ENCODE measurements at regions not wholly inside any gene's neighbourhood (a gene's known extent, or its start where the extent isn't known, plus 50 kb on each side); places are given as distances from the start of the nearest gene placed in this dataset.

DNA sequence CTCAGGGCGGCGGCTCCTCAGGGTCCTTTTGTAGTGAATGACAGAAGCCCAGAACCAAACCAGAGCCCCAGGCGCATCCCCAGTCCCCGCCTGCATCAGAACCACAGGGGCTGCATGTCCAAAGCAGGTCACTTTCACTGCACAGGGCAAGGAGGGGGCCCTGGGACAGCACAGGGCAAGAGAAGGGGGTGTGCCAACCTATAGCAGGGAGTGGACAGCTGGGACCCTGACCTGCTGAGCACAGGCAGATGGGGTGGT is 501.4 kb downstream of the PREX1 start:
- no peak overlapping the region for H3K4me3 Mint-ChIP-seq
- H3K36me3 Mint-ChIP-seq (ENCODE audit: low read depth): no peaks in the 10 kb centered on the region
- TF ChIP-seq CTCF (conservative IDR thresholded peaks at IDR 0.05): no peak
- H3K4me1 Mint-ChIP-seq: peaks cover 10% of the 10 kb centered on the region
- DNase-seq (ENCODE audit: low read depth, low spot score): no peak
- no peaks in the 10 kb centered on the region for H3K9me3 Mint-ChIP-seq
- H3K27ac Mint-ChIP-seq (ENCODE audit: unreplicated experiment): no peak overlapping the region
- H3K27me3 Mint-ChIP-seq (ENCODE audit: low read depth): no peaks in the 10 kb centered on the region

GRCh38 chr20:48325656-48326433 is 502.0 kb downstream of the PREX1 start:
- no peak overlapping the region for H3K27ac Mint-ChIP-seq (ENCODE audit: unreplicated experiment)
- no peaks in the 10 kb centered on the region for H3K27me3 Mint-ChIP-seq (ENCODE audit: low read depth)
- DNase-seq (ENCODE audit: low read depth, low spot score): no peak
- H3K4me3 Mint-ChIP-seq: no peak overlapping the region
- H3K9me3 Mint-ChIP-seq: no peaks in the 10 kb centered on the region
- peaks cover 10% of the 10 kb centered on the region for H3K4me1 Mint-ChIP-seq
- no peaks in the 10 kb centered on the region for H3K36me3 Mint-ChIP-seq (ENCODE audit: low read depth)
- no peak for TF ChIP-seq CTCF (conservative IDR thresholded peaks at IDR 0.05)

DNA sequence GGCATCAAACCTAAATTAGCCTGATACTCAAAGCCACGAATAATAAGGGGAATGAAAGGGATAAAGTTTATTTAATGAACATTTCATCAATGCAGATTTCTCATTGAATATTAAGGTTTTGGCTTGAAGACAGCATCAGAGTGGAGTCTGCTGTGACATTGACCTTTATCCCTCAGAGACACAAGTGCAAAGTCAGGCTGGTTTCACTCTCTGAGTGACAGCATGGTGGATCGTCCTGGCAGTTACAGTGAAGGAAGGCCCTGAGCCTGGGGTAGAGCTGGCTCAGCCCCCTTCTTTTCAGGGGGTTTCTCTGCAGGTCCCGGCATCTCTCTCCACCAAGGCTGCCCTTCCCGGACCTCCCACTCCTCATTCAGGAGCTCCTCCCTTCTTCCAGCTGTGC is 503.1 kb downstream of the PREX1 start:
- no peak for DNase-seq (ENCODE audit: low read depth, low spot score)
- H3K4me3 Mint-ChIP-seq: no peak overlapping the region
- TF ChIP-seq CTCF (conservative IDR thresholded peaks at IDR 0.05): no peak
- no peaks in the 10 kb centered on the region for H3K36me3 Mint-ChIP-seq (ENCODE audit: low read depth)
- no peaks in the 10 kb centered on the region for H3K27me3 Mint-ChIP-seq (ENCODE audit: low read depth)
- no peaks in the 10 kb centered on the region for H3K9me3 Mint-ChIP-seq
- H3K27ac Mint-ChIP-seq (ENCODE audit: unreplicated experiment): no peak overlapping the region
- peaks cover 3% of the 10 kb centered on the region for H3K4me1 Mint-ChIP-seq

- H3K27me3 Mint-ChIP-seq (ENCODE audit: low read depth): peaks cover 13% of the 10 kb centered on the region
- no peak overlapping the region for H3K4me3 Mint-ChIP-seq
- no peak for TF ChIP-seq CTCF (conservative IDR thresholded peaks at IDR 0.05)
- DNase-seq (ENCODE audit: low read depth, low spot score): no peak
- no peaks in the 10 kb centered on the region for H3K4me1 Mint-ChIP-seq
- no peaks in the 10 kb centered on the region for H3K36me3 Mint-ChIP-seq (ENCODE audit: low read depth)
- no peaks in the 10 kb centered on the region for H3K9me3 Mint-ChIP-seq
- H3K27ac Mint-ChIP-seq (ENCODE audit: unreplicated experiment): no peak overlapping the region
These were observed 506.5 kb downstream of the PREX1 start for GRCh38 chr20:48321271-48321670.

DNA sequence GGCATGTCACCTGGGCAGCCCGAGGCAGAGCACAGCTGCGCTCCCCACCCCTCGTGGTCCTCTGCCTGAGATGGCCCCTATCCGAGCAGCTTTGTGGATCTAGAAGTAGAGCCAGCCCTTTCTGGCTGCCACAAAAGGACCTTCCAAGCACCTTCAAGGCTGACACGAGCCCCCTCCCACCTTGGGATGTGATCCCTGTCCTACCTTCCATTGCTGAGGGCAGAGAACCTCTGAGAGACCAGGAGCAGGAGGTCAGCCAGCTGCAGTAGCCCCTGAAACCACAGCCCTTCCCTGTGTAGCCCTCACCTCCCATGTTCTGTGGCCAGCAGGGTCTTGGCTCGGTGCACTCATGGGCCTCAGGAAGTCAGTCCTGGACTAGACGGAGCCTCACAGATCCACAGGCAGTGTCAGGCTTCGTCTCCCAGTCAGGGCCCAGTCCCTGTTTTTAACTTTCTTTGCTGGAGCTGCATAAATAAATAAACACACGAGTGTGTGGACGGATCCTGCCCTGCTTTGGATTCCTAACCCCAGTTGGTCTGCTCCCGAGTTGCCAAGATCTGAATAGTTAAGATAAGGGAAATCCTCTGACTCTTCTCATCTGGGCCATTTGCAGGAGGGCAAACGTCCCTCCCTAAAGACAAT is 507.7 kb downstream of the PREX1 start:
- no peaks in the 10 kb centered on the region for H3K36me3 Mint-ChIP-seq (ENCODE audit: low read depth)
- no peak for TF ChIP-seq CTCF (conservative IDR thresholded peaks at IDR 0.05)
- no peak overlapping the region for H3K27ac Mint-ChIP-seq (ENCODE audit: unreplicated experiment)
- no peaks in the 10 kb centered on the region for H3K4me1 Mint-ChIP-seq
- no peak overlapping the region for H3K4me3 Mint-ChIP-seq
- no peak for DNase-seq (ENCODE audit: low read depth, low spot score)
- H3K27me3 Mint-ChIP-seq (ENCODE audit: low read depth): peaks cover 15% of the 10 kb centered on the region
- no peaks in the 10 kb centered on the region for H3K9me3 Mint-ChIP-seq
